ENCODE measurements at regions not wholly inside any gene's neighbourhood (a gene's known extent, or its start where the extent isn't known, plus 50 kb on each side); places are given as distances from the start of the nearest gene placed in this dataset.

GRCh38 chr5:112475747-112476365, 56.8 kb upstream of the EPB41L4A start:
- TF ChIP-seq POLR2AphosphoS5 (IDR thresholded peaks at IDR 0.05; ENCODE audit: low read depth, low read length) = no peak
- TF ChIP-seq POLR2A (IDR thresholded peaks at IDR 0.05; ENCODE audit: low read depth, low read length) = no peak
- no peak for TF ChIP-seq TAF1 (IDR thresholded peaks at IDR 0.05; ENCODE audit: borderline replicate concordance, low read depth, low read length)
